Testis (tissue), 2 donors: ENCODE measurements at regions not wholly inside any gene's neighbourhood (a gene's known extent, or its start where the extent isn't known, plus 50 kb on each side); places are given as distances from the start of the nearest gene placed in this dataset.

Source experiments
- POLR2A ChIP-seq: fragments of 450-650 bp; IDR thresholded peaks from one replicate; pipeline ENCODE4 v1.6.1; 2017; ENCODE audit warnings: antibody characterized with exemption, mild to moderate bottlenecking, moderate library complexity
- TF ChIP-seq, protein P1 (sequence below), 3 experiments: fragments of 450-650 bp in 2 of 3; fragments of 200-600 bp in 1 of 3; sonication (generic) in 1 of 3; IDR thresholded peaks; one replicate each; pipeline ENCODE4 v1.5.1; 2016 to 2019; ENCODE audit warnings: antibody characterized with exemption in 3 of 3, mild to moderate bottlenecking in 2 of 3, moderate library complexity in 1 of 3

- TF ChIP-seq, protein P1, sequence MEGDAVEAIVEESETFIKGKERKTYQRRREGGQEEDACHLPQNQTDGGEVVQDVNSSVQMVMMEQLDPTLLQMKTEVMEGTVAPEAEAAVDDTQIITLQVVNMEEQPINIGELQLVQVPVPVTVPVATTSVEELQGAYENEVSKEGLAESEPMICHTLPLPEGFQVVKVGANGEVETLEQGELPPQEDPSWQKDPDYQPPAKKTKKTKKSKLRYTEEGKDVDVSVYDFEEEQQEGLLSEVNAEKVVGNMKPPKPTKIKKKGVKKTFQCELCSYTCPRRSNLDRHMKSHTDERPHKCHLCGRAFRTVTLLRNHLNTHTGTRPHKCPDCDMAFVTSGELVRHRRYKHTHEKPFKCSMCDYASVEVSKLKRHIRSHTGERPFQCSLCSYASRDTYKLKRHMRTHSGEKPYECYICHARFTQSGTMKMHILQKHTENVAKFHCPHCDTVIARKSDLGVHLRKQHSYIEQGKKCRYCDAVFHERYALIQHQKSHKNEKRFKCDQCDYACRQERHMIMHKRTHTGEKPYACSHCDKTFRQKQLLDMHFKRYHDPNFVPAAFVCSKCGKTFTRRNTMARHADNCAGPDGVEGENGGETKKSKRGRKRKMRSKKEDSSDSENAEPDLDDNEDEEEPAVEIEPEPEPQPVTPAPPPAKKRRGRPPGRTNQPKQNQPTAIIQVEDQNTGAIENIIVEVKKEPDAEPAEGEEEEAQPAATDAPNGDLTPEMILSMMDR (IDR thresholded peaks at IDR 0.05) = no peak
- TF ChIP-seq POLR2A = no peak
Measured at GRCh38 chr7:49324707-49325106, 400.4 kb downstream of the CDC14C start.
